ENCODE measurements at regions not wholly inside any gene's neighbourhood (a gene's known extent, or its start where the extent isn't known, plus 50 kb on each side); places are given as distances from the start of the nearest gene placed in this dataset.

DNA sequence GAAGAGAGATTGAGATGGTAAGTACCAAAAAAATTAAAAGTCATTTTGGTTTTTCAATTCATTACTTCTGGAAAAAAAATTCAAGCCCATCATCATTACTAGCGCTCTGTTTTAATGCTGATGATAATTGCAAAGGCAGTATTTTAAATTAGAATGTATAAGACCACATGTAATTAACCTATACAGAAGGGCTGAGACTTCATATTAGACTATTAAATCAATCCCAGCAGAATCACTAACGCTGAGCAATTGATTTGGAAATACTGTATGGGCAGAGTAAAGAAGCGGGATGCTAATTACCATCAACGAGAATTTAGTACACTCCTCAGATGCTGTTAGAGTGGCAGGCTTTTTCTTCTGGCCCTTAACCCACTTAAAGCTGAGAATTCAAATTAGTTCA is 165.0 kb downstream of the SLC4A3 start:
- TF ChIP-seq, protein P1, sequence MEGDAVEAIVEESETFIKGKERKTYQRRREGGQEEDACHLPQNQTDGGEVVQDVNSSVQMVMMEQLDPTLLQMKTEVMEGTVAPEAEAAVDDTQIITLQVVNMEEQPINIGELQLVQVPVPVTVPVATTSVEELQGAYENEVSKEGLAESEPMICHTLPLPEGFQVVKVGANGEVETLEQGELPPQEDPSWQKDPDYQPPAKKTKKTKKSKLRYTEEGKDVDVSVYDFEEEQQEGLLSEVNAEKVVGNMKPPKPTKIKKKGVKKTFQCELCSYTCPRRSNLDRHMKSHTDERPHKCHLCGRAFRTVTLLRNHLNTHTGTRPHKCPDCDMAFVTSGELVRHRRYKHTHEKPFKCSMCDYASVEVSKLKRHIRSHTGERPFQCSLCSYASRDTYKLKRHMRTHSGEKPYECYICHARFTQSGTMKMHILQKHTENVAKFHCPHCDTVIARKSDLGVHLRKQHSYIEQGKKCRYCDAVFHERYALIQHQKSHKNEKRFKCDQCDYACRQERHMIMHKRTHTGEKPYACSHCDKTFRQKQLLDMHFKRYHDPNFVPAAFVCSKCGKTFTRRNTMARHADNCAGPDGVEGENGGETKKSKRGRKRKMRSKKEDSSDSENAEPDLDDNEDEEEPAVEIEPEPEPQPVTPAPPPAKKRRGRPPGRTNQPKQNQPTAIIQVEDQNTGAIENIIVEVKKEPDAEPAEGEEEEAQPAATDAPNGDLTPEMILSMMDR (IDR thresholded peaks at IDR 0.05; ENCODE audit: insufficient read depth, low read depth, low read length), result no peak
- H3K36me3 ChIP-seq (ENCODE audit: control insufficient read depth, insufficient read depth, low read length), result no peaks in the 10 kb centered on the region
- ChIA-PET CTCF (no interaction called here), POLR2A (no interaction called here)
- H3K4me3 ChIP-seq (ENCODE audit: low read depth, low read length), result no peak overlapping the region
- DNase-seq (ENCODE audit: low read depth), result no peak
- no peaks in the 10 kb centered on the region for H3K27me3 ChIP-seq (ENCODE audit: control insufficient read depth, insufficient read depth, low read length)

DNA sequence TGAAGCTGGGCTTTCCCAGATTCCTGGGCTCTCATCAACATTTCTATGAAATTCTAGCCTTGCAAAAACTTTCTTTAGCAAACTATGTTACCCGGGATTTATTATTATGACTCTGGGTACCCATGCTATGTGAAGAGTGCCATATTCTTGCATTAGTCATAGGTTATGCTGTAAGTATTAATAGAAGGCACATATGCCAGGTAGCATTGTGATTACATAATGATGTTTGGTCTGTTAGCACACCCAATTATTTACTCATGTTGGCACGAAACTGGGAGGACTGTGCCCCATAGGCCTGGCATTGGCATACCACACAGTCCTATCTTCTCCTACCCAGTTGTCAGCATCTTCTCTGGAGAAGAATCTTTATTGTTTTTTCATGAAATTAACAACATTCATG is 171.0 kb downstream of the SLC4A3 start:
- no peaks in the 10 kb centered on the region for H3K27me3 ChIP-seq (ENCODE audit: control insufficient read depth, insufficient read depth, low read length)
- ChIA-PET CTCF (no interaction called here), POLR2A (no interaction called here)
- TF ChIP-seq, protein P1 (IDR thresholded peaks at IDR 0.05; ENCODE audit: insufficient read depth, low read depth, low read length), result no peak
- DNase-seq (ENCODE audit: low read depth), result no peak
- no peak overlapping the region for H3K4me3 ChIP-seq (ENCODE audit: low read depth, low read length)
- no peaks in the 10 kb centered on the region for H3K36me3 ChIP-seq (ENCODE audit: control insufficient read depth, insufficient read depth, low read length)

DNA sequence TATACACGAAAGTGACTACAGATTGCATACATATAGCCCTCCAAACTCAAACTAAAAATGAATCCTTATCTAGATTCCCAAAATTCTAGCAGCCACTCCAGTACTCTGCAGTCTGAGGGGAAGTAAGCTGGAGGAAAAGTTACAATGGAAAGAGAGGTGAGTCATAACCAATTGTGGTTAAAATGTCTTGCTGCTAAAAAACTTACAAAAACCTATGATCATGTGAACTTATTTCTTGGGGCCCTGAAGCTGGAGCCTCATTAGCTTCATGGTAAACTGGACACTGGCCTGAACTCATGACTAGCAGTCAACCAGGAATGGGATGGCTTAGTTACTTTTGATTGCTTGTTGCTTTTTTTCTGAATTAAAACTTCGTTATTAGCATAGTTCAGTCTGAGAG is 175.9 kb downstream of the SLC4A3 start:
- Histone ChIP-seq H3K4me3 (ENCODE audit: low read depth, low read length) (no peak overlapping the region), H3K36me3 (ENCODE audit: control insufficient read depth, insufficient read depth, low read length) (no peaks in the 10 kb centered on the region), H3K27me3 (ENCODE audit: control insufficient read depth, insufficient read depth, low read length) (no peaks in the 10 kb centered on the region)
- ChIA-PET POLR2A (no interaction called here), CTCF (no interaction called here)
- TF ChIP-seq, protein P1 (IDR thresholded peaks at IDR 0.05; ENCODE audit: insufficient read depth, low read depth, low read length), result no peak
- DNase-seq (ENCODE audit: low read depth), result peak; percentile 26

DNA sequence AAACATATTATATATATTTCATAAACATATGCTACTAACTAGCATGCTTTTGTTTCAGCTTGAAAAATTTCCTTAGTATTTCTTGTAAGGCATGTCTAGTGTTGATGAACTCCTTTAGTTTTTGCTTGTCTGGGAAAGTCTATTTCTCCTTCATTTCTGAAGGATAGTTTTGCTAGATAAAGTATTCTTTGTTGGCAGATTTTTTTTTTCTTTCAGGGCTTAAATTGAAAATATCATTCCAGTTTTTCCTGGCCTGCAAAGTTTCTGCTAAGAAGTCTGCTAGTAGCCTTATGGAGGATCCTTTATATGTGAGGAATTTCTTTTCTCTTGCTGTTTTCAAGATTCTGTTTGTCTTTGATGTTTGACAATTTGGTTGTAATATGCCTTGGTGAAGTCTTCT is 183.5 kb downstream of the SLC4A3 start:
- Histone ChIP-seq H3K4me3 (ENCODE audit: low read depth, low read length) (no peak overlapping the region), H3K27me3 (ENCODE audit: control insufficient read depth, insufficient read depth, low read length) (no peaks in the 10 kb centered on the region), H3K36me3 (ENCODE audit: control insufficient read depth, insufficient read depth, low read length) (no peaks in the 10 kb centered on the region)
- ChIA-PET CTCF (interaction anchor here (0.6 kb wide), 1 partner anchor 797 kb away, joined by 3 read pairs; no protein-coding TSS in a partner anchor), POLR2A (interaction anchor here (0.7 kb wide), 1 partner anchor 1819 kb away, joined by 3 read pairs; no protein-coding TSS in a partner anchor)
- no peak for DNase-seq (ENCODE audit: low read depth)
- TF ChIP-seq, protein P1 (IDR thresholded peaks at IDR 0.05; ENCODE audit: insufficient read depth, low read depth, low read length), result no peak

DNA sequence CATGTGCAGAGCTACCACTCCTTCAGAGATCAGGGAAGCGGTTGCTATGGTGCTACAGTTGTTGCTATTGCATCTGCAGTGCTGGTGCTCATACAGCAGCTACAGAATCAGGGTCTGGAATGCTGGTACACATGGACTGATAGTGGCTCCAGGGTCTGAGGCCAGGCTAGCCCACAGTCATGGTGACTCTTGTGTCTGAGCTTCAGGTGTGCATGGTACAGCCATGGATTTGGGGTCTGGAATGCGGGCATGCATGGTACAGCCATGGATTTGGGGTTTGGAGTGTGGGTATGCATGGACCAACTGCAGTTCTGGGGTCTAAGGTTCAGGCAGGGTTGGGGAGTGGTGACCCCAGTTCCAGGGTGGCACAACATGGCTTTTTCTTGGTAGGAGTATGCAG is 185.2 kb downstream of the SLC4A3 start:
- DNase-seq (ENCODE audit: low read depth), result no peak
- TF ChIP-seq, protein P1 (IDR thresholded peaks at IDR 0.05; ENCODE audit: insufficient read depth, low read depth, low read length), result no peak
- CTCF ChIA-PET, result interaction anchor here (0.6 to 0.8 kb wide), 2 partner anchors 24 to 75 kb away, joined by 3 to 4 read pairs; no protein-coding TSS in a partner anchor
- H3K36me3 ChIP-seq (ENCODE audit: control insufficient read depth, insufficient read depth, low read length), result no peaks in the 10 kb centered on the region
- no peak overlapping the region for H3K4me3 ChIP-seq (ENCODE audit: low read depth, low read length)
- POLR2A ChIA-PET, result no interaction called here
- no peaks in the 10 kb centered on the region for H3K27me3 ChIP-seq (ENCODE audit: control insufficient read depth, insufficient read depth, low read length)
